ENCODE measurements at regions not wholly inside any gene's neighbourhood (a gene's known extent, or its start where the extent isn't known, plus 50 kb on each side); places are given as distances from the start of the nearest gene placed in this dataset.

DNA sequence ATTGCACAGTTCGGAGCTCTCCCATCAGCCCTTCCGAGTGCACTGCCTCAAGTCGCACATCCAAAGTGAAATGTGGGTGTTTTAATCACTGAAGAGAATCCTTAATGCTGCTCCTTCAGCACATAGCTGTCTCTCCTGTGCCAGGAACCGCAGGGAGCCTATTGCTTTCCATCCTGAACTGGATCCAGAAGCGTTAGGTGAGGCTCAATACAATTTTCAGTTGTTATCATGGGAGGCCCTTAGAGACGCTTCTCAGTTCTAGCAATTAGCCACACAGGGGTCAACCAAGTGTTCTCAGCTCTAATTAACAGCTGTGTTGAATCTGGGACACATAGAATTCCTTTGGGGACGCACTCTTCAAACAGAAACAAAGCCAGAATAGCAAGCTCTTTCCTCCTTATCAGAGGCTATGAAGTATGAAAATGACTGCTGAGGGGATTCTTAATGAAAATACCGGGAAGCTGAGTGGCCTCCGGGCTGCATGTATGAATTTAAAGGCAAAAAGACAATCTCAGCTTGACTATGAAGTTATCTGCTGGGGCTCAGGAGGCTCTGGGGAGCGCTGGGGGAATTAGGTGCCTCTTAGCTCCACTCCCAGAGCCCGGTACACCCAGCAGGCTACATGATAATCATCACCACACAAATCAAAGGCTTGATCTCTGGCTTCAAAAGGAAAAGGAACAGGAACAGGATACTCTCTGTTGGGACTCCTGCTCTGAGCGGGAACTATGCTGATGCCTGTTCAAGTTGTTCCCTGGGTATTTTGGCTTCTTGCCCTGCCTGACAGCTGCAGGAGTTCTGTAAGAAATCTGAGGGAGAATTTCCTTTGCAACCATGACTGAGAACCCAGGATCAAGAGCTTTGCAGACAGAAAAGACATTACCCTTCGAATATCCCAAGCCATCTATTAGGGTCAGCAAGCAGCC, 55.4 kb upstream of the NCOA1 start:
- in situ Hi-C loops (cut with MboI), result no loop called here
- POLR2A ChIA-PET, result interaction anchor here (0.6 to 1.0 kb wide), 3 partner anchors 11 to 385 kb away, joined by 3 read pairs; no protein-coding TSS in a partner anchor
- no TSS peak for BruUV-seq (replicated peaks)

DNA sequence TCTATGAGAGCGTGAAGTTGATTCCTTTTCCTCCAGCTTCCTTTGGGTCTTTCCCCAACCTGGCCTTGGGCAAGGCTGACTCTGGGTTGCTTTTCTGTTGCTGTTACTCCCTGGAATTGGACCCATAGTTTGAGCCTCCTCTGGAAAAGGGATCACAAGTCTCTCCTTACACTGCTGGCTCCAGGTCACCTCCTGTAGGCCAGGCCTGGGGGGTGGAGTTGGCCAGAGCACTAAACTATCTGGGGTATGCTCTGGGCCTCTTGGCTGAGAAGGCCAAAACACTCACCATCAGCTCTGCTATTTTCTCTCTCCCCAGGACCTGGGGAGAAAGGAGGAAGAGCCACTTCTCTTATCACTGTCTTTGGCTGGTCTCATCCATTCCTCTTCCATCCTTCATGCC, 56.5 kb upstream of the NCOA1 start:
- no peak overlapping the region for H3K4me3 ChIP-seq
- ATAC-seq, result peak; percentile 42; the same call in 2 of the 3 replicates
- peak overlapping the region in 1 of 2 experiments; percentile 61; a peak in 1 of 4 replicates for H3K9ac ChIP-seq (ENCODE audit: insufficient read depth in 1 of 2, low read depth in 2 of 2, low read length in 2 of 2)
- H2AFZ ChIP-seq (ENCODE audit: low read depth, low read length), result peak overlapping the region; percentile 5; the same call in 1 of the 2 replicates
- 100% methylated on average over 1 of the region's 1 CpG for WGBS (ENCODE audit: insufficient coverage, low coverage, missing lambda C conversion rate)
- H3K27me3 ChIP-seq (ENCODE audit: control insufficient read depth in 2 of 2, insufficient read depth in 2 of 2, low read length in 2 of 2), result no peaks in the 10 kb centered on the region
- intact Hi-C loops (cut with micrococcal nuclease) (no loop called here), in situ Hi-C loops (cut with MboI) (no loop called here)
- H3K27ac ChIP-seq (ENCODE audit: extremely low read depth, low read depth, low read length), result no peak overlapping the region
- no peak overlapping the region for H3K4me2 ChIP-seq (ENCODE audit: insufficient read depth, low read length)
- no peaks in the 10 kb centered on the region for H3K79me2 ChIP-seq (ENCODE audit: control insufficient read depth, insufficient read depth, low read length)
- peaks cover 0 to 3% of the 10 kb centered on the region in 2 experiments; a peak in 2 of 5 replicates for H3K4me1 ChIP-seq (replicated peaks in 1 of 2; ENCODE audit: control insufficient read depth in 2 of 2, insufficient read depth in 2 of 2, low read length in 2 of 2)
- BruUV-seq (replicated peaks), result no TSS peak
- no peak for FAIRE-seq
- no peaks in the 10 kb centered on the region for H3K9me1 ChIP-seq (ENCODE audit: control insufficient read depth, insufficient read depth, low read length)
- H3K36me3 ChIP-seq (ENCODE audit: control insufficient read depth, insufficient read depth, low read length), result no peaks in the 10 kb centered on the region
- no peaks in the 10 kb centered on the region for H4K20me1 ChIP-seq (replicated peaks; ENCODE audit: control insufficient read depth, insufficient read depth, low read length)
- CTCF ChIA-PET (ENCODE audit: low intra/inter-chr PET ratio), result no interaction called here
- POLR2A ChIA-PET, result interaction anchor here (0.7 to 1.0 kb wide), 2 partner anchors 10 to 386 kb away, joined by 3 read pairs; no protein-coding TSS in a partner anchor
- no peaks in the 10 kb centered on the region for H3K9me3 ChIP-seq (replicated peaks; ENCODE audit: control insufficient read depth, insufficient read depth, low read depth, low read length)
- DNase-seq (ENCODE audit: extremely low read depth in 1 of 4, low spot score in 3 of 4), result no peak
- TF ChIP-seq MBD2 (IDR thresholded peaks at IDR 0.05; ENCODE audit: borderline replicate concordance, low read depth) (no peak), CTBP1 (IDR thresholded peaks at IDR 0.05; ENCODE audit: borderline replicate concordance) (no peak), ZNF707 (CRISPR knock-in tag; conservative IDR thresholded peaks at IDR 0.05) (no peak), ETV1 (tag; conservative IDR thresholded peaks at IDR 0.05; ENCODE audit: low read depth) (no peak), ZBTB7A (IDR thresholded peaks at IDR 0.05; ENCODE audit: borderline replicate concordance, control insufficient read depth, low read depth, low read length) (no peak)
- TF ChIP-seq, protein P1, sequence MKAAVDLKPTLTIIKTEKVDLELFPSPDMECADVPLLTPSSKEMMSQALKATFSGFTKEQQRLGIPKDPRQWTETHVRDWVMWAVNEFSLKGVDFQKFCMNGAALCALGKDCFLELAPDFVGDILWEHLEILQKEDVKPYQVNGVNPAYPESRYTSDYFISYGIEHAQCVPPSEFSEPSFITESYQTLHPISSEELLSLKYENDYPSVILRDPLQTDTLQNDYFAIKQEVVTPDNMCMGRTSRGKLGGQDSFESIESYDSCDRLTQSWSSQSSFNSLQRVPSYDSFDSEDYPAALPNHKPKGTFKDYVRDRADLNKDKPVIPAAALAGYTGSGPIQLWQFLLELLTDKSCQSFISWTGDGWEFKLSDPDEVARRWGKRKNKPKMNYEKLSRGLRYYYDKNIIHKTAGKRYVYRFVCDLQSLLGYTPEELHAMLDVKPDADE (conservative IDR thresholded peaks at IDR 0.05; ENCODE audit: control insufficient read depth, low read depth, low read length), result no peak
- TF ChIP-seq, protein P2, sequence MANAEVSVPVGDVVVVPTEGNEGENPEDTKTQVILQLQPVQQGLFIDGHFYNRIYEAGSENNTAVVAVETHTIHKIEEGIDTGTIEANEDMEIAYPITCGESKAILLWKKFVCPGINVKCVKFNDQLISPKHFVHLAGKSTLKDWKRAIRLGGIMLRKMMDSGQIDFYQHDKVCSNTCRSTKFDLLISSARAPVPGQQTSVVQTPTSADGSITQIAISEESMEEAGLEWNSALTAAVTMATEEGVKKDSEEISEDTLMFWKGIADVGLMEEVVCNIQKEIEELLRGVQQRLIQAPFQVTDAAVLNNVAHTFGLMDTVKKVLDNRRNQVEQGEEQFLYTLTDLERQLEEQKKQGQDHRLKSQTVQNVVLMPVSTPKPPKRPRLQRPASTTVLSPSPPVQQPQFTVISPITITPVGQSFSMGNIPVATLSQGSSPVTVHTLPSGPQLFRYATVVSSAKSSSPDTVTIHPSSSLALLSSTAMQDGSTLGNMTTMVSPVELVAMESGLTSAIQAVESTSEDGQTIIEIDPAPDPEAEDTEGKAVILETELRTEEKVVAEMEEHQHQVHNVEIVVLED (CRISPR knock-in tag; IDR thresholded peaks at IDR 0.05), result no peak
- TF ChIP-seq, protein P3, sequence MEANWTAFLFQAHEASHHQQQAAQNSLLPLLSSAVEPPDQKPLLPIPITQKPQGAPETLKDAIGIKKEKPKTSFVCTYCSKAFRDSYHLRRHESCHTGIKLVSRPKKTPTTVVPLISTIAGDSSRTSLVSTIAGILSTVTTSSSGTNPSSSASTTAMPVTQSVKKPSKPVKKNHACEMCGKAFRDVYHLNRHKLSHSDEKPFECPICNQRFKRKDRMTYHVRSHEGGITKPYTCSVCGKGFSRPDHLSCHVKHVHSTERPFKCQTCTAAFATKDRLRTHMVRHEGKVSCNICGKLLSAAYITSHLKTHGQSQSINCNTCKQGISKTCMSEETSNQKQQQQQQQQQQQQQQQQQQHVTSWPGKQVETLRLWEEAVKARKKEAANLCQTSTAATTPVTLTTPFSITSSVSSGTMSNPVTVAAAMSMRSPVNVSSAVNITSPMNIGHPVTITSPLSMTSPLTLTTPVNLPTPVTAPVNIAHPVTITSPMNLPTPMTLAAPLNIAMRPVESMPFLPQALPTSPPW (CRISPR knock-in tag; IDR thresholded peaks at IDR 0.05), result no peak

More for the DNA sequence above, 55.4 kb upstream of the NCOA1 start:
- Histone ChIP-seq H3K4me1 (replicated peaks in 1 of 2; ENCODE audit: control insufficient read depth in 2 of 2, insufficient read depth in 2 of 2, low read length in 2 of 2) (no peaks in the 10 kb centered on the region; a peak in 1 of 5 replicates), H3K27ac (ENCODE audit: extremely low read depth, low read depth, low read length) (no peak overlapping the region), H3K9ac (ENCODE audit: insufficient read depth in 1 of 2, low read depth in 2 of 2, low read length in 2 of 2) (peak overlapping the region in 1 of 2 experiments; percentile 61; a peak in 2 of 4 replicates), H3K79me2 (ENCODE audit: control insufficient read depth, insufficient read depth, low read length) (no peaks in the 10 kb centered on the region), H3K9me3 (replicated peaks; ENCODE audit: control insufficient read depth, insufficient read depth, low read depth, low read length) (no peaks in the 10 kb centered on the region), H2AFZ (ENCODE audit: low read depth, low read length) (peak overlapping the region; percentile 26; the same call in 1 of the 2 replicates), H3K4me2 (ENCODE audit: insufficient read depth, low read length) (no peak overlapping the region), H3K4me3 (no peak overlapping the region), H3K36me3 (ENCODE audit: control insufficient read depth, insufficient read depth, low read length) (no peaks in the 10 kb centered on the region), H3K9me1 (ENCODE audit: control insufficient read depth, insufficient read depth, low read length) (no peaks in the 10 kb centered on the region), H4K20me1 (replicated peaks; ENCODE audit: control insufficient read depth, insufficient read depth, low read length) (no peaks in the 10 kb centered on the region), H3K27me3 (ENCODE audit: control insufficient read depth in 2 of 2, insufficient read depth in 2 of 2, low read length in 2 of 2) (no peaks in the 10 kb centered on the region)
- FAIRE-seq, result no peak
- DNase-seq (ENCODE audit: extremely low read depth in 1 of 4, low spot score in 3 of 4), result no peak
- WGBS (ENCODE audit: insufficient coverage, low coverage, missing lambda C conversion rate), result 53% methylated on average over 13 of the region's 13 CpGs
- ATAC-seq, result peak; percentile 27; the same call in 1 of the 3 replicates
- CTCF ChIA-PET (ENCODE audit: low intra/inter-chr PET ratio), result interaction anchor here (0.6 kb wide), 1 partner anchor 392 kb away, joined by 3 read pairs; no protein-coding TSS in a partner anchor
- intact Hi-C loops (cut with micrococcal nuclease), result no loop called here
- no peak for TF ChIP-seq FIP1L1 (IDR thresholded peaks at IDR 0.05; ENCODE audit: low read depth, low read length, poor library complexity, severe bottlenecking)

Measured in K562 (cell line).